Caki2 (cell line): ENCODE measurements at regions not wholly inside any gene's neighbourhood (a gene's known extent, or its start where the extent isn't known, plus 50 kb on each side); places are given as distances from the start of the nearest gene placed in this dataset.
"Not testable (repeated sequence)": the region's sequence is repeated elsewhere in the genome, so short reads cannot be mapped to it uniquely, and the experiment has no call there.

Experiments
- DNase-seq: peaks from one replicate; pipeline ENCODE4 v3.0.0-alpha.2; 2015; ENCODE audit warnings: low read depth
- in situ Hi-C: cut with HindIII; loops from 2 replicates; pipeline ENCODE4 v1.10.0; 2016; ENCODE audit warnings: low sequenced_read_pairs, low pct_unique_long_range_greater_than_20kb, mixed read lengths

DNA sequence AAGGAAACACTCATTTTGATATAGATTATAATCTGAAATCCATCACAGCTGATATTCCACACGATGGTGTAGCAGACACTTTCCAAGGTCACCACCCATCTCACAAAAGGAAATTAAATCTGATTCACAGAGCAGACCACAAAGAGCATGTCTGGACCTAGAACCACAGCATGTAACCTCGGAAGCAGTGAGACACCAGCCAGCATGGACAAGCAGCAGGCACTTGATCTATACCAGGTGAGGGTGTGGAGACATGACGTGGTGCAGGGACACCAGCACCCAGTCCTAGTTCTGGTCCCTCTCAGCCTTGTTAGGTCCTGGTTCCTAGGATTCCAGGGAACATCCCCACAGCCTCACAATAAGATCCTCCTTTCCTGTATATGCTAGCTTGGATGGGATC is 81.9 kb upstream of the FBXO28 start:
- in situ Hi-C loops, DNase-seq: not testable (repeated sequence)

DNA sequence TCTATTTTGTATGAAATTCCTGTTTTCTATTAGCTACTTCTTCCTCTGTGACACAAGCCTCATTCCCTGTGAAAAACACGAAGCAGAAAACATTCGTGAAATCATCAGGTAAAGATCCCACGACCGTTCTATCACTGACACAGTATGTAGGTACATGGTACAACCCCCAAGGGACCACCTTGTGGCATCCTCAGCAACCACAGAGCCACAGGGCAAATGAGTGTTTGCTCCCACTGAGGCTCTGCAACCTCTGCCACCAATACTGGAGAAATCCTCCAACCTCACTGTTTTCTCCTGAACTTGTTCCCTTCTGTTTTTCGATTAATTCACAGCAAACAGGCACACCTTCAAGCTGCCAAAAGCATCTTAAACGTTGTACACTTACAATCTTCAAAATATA is 83.7 kb upstream of the FBXO28 start:
- in situ Hi-C loops, DNase-seq: not testable (repeated sequence)

DNA sequence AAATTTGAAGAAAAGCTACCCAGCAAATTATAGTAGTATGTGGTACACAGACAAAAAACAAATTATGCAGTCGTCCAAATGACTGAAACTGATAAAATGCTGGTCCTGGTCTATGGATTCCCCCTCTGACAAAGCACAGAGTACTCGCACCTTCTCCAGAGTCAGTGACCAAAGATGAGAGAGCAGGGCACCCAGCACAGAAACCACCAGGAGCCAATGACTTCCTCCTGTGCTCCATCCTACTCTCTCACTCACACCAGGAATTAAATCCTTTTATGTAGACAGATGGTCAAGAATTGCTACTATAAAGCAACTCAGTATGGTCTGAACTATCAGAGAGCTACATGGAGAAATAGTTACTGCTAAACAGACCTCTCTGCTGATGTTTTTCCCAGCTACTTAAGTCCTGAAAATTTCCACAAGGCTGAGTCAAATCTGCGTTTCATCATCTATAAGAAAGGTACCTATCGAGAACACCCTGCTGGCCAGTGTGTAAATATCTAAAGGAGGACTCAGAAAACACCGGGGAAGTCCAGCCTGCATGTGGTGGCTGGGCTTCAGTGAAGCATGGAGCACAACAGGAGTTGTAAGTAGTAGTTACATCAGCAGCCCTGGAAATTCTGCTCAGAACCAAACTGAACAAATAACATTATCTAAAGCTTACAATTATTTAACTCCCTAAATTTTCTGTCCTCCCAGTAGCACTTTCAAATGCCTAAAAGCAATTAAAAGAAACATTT is 84.5 kb upstream of the FBXO28 start:
- in situ Hi-C loops, result not testable (repeated sequence)
- DNase-seq, result peak; percentile 61

DNA sequence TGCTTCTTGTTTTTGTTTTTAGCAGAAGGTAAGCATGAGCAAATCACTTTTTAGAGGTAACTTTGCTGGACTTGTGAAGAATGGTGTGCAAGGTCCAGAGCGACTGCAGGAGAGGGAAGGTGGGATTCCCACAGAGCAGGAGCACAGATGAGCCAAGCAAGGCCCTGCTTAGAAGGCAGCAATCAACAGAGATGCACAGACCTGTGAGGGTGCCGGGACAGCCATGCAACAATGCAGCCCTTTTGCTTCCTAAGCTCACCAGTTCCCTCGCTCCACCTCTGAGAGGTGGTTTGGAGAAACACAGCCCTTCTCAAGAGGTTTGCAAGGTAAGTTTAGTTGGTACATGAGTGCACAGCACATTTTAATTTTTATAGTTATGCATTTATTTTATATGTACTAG is 85.1 kb upstream of the FBXO28 start:
- in situ Hi-C loops, DNase-seq: not testable (repeated sequence)

DNA sequence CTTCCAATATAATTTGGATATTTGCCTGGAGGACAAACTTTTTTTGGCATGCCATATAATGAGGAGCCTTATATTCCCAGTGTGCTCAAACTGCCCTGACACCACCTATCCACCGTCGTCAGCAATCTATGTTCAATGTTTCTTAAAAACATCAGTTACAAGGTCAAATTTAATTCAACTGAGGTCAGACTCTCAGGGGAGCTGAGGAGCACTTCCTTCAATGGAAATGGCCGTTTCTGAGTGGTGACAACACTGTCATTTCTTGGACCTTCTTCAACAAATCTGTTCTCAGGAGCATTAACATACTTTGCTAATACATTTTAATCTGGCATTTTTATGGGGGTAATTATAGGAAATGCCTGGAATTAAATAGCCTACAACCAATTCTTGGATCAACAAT is 90.8 kb upstream of the FBXO28 start:
- DNase-seq, in situ Hi-C loops: not testable (repeated sequence)

DNA sequence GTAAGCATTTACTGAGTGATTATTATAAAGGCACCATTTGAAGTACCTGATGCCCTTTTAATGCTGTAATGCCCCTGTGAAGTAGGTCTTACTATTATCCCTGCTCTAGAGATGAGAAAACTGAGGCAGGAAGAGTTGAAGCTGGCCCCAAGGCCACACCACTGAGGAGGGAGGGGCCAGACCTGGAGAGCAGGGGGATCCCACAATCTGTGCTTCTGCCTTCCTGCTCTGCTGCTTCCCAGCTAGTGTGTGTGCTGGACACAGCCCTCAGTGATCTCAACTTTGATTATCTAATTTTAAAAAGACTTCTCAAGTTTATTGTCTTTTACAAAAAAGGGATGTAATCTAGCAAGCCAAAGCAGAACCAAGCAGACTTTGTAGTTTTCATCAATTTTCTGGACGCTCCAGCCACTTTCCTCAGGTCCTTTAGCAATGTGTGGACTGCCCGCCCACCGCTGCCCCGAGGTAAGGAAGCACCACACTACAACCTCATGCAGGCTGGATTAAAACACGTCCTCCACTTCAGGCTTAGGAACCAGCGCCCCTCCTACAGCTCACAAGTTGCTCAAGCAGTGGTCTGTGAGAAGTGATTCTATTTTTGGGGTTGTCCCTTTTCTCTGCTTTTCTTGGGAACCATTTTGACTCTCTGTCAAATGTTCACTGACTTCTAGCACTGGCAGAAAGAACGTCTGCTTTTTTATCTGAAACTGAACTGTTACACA is 91.5 kb upstream of the FBXO28 start:
- DNase-seq, in situ Hi-C loops: not testable (repeated sequence)

DNA sequence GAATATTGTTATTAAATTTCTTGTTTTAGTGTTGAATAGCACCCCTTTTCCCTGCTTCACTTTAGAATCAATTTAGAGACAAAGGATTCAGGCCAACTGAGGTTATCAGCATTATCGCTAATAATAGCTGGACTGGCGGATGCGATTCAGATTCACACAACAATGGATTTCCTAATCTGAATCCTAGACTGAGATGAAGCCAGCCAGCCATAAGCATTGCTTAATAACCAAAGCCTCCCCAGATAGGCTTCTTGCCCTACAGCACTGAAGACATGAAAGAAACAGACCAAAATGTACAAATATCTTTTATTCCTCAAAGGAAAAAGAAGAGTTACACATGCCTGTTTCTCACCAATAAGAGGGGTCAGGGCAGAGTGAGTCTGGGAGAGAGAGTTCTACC is 94.0 kb upstream of the FBXO28 start:
- in situ Hi-C loops, DNase-seq: not testable (repeated sequence)

DNA sequence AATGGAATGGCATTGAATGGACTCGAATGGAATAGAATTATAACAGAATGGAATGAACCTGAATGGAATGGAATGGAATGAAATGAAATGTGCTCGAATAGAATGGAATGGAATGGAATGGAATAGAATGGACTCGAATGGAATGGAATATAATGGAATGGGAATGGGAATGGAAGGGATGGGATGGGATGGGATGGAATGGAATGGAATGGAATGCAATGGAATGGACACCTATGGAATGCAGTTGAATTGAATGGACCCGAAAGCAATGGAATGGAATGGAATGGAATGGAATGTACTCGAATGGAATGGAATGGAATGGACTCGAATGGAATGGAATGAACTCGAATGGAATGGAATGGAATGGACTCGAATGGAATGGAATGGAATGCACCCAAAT is 98.1 kb upstream of the FBXO28 start:
- in situ Hi-C loops, DNase-seq: not testable (repeated sequence)

DNA sequence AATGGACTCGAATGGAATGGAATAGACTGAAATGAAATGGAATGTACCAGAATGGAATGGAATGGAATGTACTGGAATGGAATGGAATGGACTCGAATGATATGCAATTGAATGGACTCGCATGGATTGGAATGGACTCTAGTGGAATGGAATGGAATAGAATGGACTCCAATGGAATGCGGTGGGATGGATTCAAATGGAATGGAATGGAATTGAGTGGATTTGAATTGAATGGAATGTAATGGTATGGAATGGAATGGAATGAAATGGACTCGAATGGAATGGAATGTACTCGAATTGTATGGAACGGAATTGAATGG is 99.6 kb upstream of the FBXO28 start:
- in situ Hi-C loops, result no loop called here
- DNase-seq, result no peak

DNA sequence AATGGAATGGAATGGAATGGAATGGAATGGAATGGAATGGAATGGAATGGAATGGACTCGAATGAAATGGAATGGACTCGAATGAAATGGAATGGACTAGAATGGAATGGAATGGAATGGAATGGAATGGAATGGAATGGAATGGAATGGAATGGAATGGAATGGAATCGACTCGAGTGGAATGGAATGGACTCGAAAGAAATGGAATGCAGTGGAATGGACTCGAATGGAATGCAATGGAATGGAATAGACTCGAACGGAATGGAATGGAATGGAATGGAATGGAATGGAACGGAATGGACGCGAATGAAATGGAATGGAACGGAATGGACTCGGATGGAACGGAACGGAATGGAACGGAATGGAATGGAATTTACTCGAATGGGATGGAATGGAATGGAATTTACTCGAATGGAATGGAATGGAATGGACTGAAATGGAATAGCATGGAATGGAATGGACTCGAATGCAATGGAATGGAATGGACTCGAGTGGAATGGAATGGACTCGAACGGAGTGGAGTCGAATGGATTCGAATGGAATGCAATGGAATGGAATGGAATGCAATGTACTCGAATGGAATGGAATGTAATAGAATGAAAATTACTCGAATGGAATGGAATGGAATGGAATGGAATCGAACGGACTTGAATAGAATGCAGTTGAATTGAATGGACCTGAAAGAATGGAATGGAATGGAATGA is 100.1 kb upstream of the FBXO28 start:
- DNase-seq, result peak; percentile 18
- in situ Hi-C loops, result not testable (repeated sequence)

DNA sequence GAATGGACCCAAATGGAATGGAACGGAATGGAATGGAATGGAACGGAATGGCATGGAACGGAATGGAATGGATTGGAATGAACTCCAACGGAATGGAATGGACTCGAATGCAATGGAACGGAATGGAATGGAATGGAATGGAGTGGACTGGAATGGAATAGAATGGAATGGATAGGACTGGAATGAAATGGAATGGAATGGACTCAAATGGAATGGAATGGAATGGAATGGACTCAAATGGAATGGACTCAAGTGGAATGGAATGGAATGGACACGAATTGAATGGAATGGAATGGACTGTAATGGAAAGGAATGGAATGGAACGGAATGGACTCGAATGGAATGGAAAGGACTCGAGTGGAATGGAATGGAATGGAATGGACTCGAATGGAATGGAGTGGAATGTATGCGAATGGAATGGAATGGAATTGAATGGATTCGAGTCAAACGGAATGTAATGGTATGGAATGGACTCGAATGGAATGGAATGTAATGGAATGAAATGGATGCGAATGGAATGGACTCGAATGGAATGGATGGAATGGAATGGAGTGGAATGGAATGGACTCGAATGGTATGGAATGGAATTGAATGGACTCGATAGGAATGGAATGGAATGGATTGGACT is 101.0 kb upstream of the FBXO28 start:
- in situ Hi-C loops, DNase-seq: not testable (repeated sequence)

DNA sequence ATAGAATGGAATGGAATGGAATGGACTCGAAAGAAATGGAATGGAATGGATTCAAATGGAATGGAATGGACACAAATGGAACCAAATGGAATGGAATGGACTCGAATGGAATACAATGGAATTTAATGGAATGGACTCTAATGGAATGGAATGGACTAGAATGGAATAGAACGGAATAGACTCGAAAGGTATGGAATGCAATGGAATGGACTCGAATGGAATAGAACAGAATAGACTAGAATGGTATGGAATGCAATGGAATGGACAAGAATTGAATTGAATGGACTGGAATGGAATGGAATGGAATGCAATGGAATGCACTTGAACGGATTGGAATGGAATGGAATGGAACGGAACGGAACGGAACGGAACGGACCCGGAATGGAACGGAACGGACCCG is 101.7 kb upstream of the FBXO28 start:
- DNase-seq, in situ Hi-C loops: not testable (repeated sequence)

DNA sequence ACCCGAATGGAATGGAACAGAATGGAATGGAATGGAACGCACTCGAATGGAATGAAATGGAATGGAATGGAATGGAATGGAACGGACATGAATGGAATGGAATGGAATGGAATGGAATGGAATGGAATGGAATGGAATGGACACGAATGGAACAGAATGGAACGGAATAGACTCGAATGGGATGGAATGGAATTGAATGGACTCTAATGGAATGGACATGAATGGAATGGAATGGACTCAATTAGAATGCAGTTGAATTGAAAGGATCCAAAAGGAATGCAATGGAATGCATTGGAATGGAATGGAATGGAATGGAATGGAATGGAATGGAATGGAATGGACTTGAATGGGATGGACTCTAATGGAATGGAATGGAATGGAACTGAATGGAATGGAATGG is 102.2 kb upstream of the FBXO28 start:
- in situ Hi-C loops, DNase-seq: not testable (repeated sequence)

DNA sequence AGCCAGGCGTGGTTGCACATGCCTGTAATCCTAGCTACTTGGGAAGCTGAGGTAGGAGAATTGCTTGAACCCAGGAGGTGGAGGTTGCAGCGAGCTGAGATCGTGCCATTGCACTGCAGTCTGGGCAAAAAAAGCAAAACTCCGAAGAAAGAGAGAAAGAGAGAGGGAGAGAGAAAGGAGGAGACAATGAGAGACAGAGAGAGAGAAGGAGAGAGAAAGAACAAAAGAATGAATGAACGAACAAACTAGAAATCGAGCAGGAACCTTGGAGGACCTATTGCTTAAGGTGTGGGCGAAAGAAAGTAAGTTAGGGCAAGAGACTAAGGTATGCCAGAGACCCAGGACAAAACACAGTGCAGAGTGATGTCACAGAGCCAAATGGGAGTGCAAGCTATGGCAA is 102.8 kb upstream of the FBXO28 start:
- in situ Hi-C loops, result not testable (repeated sequence)

DNA sequence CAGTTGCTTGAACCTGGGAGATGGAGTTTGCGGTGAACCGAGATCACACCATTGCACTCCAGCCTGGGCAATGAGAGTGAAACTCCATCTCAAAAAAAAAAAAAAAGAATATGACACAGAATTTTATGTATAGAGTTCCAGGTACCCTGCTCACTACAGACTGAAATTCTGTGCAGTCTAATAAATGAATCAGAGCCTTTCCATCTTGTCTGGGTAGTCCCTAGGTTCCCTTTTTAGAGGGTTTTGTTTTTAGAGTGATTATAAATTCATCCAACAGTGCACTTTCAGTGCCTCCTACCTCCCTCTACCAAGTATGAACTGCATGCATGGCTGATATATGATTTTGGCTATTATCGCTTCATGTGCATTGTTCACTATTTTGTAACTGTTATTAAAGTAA is 107.9 kb upstream of the FBXO28 start:
- in situ Hi-C loops, result not testable (repeated sequence)

More for the DNA sequence above, 102.8 kb upstream of the FBXO28 start:
- DNase-seq, result not testable (repeated sequence)

DNA sequence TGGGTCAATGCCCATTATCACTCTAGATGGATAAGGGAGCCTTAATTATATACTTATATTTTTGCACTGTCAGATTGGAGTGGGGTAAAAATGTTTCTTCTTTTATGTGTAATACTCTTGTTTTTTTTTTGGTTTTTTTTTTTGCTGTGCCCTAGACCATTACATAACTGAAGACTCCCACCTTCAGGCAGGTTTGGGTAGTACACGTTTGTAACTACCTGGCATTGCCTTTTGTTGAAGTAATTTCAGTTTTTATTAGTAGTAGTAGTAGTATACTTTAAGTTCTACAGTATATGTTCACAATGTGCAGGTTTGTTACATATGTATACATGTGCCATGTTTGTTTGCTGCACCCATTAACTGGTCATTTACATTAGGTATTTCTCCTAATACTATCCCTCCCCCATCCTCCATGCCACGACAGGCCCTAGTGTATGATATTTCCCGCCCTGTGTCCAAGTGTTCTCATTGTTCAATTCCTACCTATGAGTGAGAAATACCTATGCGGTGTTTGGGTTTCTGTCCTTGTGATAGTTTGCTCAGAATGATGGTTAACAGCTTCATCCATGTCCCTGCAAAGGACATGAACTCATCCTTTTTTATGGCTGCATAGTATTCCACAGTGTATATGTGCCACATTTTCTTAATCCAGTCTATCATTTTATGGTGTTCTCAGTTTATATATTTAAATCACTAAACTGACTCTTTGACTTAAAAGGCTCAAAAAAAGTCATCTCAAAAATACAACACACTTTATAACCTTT is 109.2 kb upstream of the FBXO28 start:
- in situ Hi-C loops, result not testable (repeated sequence)
- DNase-seq, result peak; percentile 32

More for the DNA sequence above, 107.9 kb upstream of the FBXO28 start:
- DNase-seq, result not testable (repeated sequence)

DNA sequence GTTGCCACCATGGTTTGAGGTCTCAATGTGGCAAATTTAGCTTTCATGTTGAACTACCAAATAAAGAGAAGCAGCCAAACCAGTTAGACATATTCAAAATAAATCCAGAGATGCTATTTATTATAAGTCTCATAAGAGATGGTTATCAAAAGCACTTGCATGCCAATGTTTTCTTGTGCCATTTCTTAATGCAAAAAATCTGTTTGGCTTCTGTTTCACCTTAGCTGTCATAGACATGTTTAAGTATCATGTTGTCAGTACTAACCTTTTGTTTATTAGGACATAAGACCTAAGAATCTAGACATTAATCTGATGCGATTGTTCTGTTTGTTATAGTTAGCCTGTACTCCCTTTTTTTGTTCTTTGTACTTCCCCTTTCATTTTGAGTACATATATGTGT is 110.0 kb upstream of the FBXO28 start:
- DNase-seq, in situ Hi-C loops: not testable (repeated sequence)

DNA sequence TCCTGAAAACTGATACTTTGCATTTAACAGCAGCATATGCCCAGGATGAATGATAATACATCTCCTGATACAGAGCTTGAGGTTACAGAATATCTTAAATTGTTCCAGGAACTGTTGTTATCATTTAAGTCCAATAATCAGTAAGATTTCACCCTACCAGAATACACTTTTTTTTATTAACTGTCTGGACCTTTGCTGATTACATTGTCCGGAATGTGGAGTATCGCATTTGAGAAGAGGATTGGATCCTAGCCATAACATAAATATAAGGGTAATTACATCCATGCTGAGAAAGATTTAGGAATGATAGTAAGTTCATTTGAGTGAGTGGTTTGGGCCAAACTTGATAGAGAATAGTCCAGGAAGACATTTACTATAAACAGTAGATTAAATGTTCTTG is 112.2 kb upstream of the FBXO28 start:
- DNase-seq, in situ Hi-C loops: not testable (repeated sequence)
